ENCODE measurements at regions not wholly inside any gene's neighbourhood (a gene's known extent, or its start where the extent isn't known, plus 50 kb on each side); places are given as distances from the start of the nearest gene placed in this dataset.

DNA sequence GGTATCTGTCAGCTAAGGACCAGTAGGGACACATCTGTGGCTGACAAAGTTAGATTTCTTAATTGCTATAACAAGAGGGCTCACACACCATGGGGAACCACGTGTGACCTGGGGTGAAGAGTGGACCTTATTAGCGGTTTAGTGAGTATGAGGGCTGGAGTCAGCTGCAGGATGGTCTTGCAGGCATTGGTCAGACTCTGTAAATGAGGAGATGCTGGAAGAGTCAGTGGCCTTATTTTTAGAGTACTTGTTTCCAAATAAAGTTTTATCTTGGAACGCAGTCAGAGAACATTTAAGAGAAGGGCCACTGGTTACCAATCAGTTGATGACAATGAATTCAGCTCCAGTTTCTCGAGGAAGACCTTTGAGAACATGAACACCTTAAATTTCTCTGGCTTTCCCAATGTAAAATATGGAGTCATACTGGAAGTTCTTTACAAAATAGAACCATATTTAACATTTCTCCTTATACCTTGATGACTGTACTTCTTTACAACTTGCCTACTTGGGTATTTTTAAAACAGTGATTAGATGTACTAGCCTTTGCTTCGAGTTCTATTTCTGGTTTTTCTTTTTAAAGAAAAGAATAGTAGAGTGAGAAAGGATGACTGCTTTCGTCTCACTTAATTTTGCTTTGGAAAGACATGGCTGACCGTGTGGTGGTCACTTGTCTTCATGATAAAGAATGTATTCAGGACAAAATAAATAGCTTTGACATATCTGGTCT, 185.9 kb upstream of the S1PR3 start:
- Histone ChIP-seq H3K4ac (ENCODE audit: low read depth, low read length) (no peak overlapping the region), H3K56ac (ENCODE audit: insufficient read length, low read depth, low read length) (no peak overlapping the region), H3K18ac (ENCODE audit: insufficient read length, low read depth, low read length) (no peak overlapping the region), H3K23ac (ENCODE audit: insufficient read length, low read depth, low read length) (no peak overlapping the region), H4K5ac (ENCODE audit: insufficient read length, low read depth, low read length) (no peak overlapping the region), H3K23me2 (ENCODE audit: insufficient read length, low read depth, low read length, poor library complexity, severe bottlenecking) (no peaks in the 10 kb centered on the region), H3K79me2 (ENCODE audit: insufficient read depth, low read length) (no peaks in the 10 kb centered on the region), H2AFZ (ENCODE audit: low read length) (no peak overlapping the region), H3T11ph (ENCODE audit: low read length) (no peak overlapping the region), H3K79me1 (ENCODE audit: insufficient read depth, low read depth, low read length, poor library complexity, severe bottlenecking) (no peaks in the 10 kb centered on the region), H4K8ac (replicated peaks; ENCODE audit: insufficient read length, low read depth, low read length) (no peak overlapping the region), H3K9ac (ENCODE audit: extremely low read depth, insufficient read length, low read length) (no peak overlapping the region), H4K91ac (ENCODE audit: insufficient read length, low read depth, low read length) (no peak overlapping the region), H2BK15ac (ENCODE audit: low read depth, low read length) (no peak overlapping the region), H2BK120ac (ENCODE audit: low read depth, low read length, poor library complexity, severe bottlenecking) (no peak overlapping the region), H3K27ac (ENCODE audit: insufficient read length, low read depth, low read length) (no peak overlapping the region), H3K4me2 (ENCODE audit: insufficient read depth, insufficient read length, low read length) (no peak overlapping the region), H3K27me3 (ENCODE audit: insufficient read depth, low read length) (no peaks in the 10 kb centered on the region), H2BK12ac (ENCODE audit: insufficient read length, low read depth, low read length) (no peak overlapping the region), H3K14ac (ENCODE audit: insufficient read depth, low read length) (no peak overlapping the region), H3K4me1 (ENCODE audit: insufficient read depth, low read length) (no peaks in the 10 kb centered on the region), H2AK5ac (ENCODE audit: insufficient read length, low read length) (no peak overlapping the region), H3K9me3 (ENCODE audit: control insufficient read depth, low read depth, low read length) (no peaks in the 10 kb centered on the region), H4K20me1 (ENCODE audit: control insufficient read depth, insufficient read depth, insufficient read length) (no peaks in the 10 kb centered on the region), H2BK5ac (ENCODE audit: insufficient read length, low read length) (no peak overlapping the region), H2BK20ac (ENCODE audit: low read depth, low read length, poor library complexity, severe bottlenecking) (no peak overlapping the region)
- Mint-ChIP-seq H3K9me3 (peaks cover 0 to 2% of the 10 kb centered on the region in 2 experiments; a peak in 1 of 5 replicates), H3K4me3 (no peak overlapping the region), H3K4me1 (peaks cover 6 to 8% of the 10 kb centered on the region in 2 experiments), H3K27me3 (ENCODE audit: low read depth) (peaks cover 5% of the 10 kb centered on the region; the same call in 1 of the 2 replicates), H3K36me3 (ENCODE audit: insufficient read depth in 1 of 3, low read depth in 3 of 3) (no peaks in the 10 kb centered on the region; a peak in 1 of 7 replicates), H3K27ac (no peak overlapping the region)
- TF ChIP-seq, protein P1, sequence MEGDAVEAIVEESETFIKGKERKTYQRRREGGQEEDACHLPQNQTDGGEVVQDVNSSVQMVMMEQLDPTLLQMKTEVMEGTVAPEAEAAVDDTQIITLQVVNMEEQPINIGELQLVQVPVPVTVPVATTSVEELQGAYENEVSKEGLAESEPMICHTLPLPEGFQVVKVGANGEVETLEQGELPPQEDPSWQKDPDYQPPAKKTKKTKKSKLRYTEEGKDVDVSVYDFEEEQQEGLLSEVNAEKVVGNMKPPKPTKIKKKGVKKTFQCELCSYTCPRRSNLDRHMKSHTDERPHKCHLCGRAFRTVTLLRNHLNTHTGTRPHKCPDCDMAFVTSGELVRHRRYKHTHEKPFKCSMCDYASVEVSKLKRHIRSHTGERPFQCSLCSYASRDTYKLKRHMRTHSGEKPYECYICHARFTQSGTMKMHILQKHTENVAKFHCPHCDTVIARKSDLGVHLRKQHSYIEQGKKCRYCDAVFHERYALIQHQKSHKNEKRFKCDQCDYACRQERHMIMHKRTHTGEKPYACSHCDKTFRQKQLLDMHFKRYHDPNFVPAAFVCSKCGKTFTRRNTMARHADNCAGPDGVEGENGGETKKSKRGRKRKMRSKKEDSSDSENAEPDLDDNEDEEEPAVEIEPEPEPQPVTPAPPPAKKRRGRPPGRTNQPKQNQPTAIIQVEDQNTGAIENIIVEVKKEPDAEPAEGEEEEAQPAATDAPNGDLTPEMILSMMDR (conservative IDR thresholded peaks at IDR 0.05): no peak
- WGBS (ENCODE audit: extremely low coverage, insufficient read length, low lambda C conversion rate): no CpG with 5 or more reads among the region's 7 CpGs
- DNase-seq: no peak

Data from H9 (cell line).